ENCODE measurements at regions not wholly inside any gene's neighbourhood (a gene's known extent, or its start where the extent isn't known, plus 50 kb on each side); places are given as distances from the start of the nearest gene placed in this dataset.

DNA sequence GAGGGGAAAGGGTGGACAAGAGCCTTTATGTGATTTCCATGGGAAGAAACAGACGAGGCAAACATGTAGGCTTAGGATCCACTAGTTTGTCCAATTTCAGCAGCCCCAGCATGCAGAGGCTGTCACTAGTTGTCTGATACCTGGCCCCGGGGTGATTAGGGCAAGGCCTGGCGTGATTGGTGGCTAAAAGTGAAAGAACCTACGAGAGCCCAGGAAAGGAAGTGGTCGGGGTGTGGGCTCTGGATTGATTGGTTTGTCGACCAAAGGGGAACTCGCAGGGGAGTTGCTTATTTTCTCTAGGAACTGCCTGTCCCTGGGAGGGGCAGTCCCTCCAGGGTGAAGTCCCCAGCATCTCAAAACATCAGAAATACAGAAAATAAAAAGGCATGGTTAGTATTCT lies 64.2 kb upstream of the UQCRFS1 start:
- TF ChIP-seq, protein P1, sequence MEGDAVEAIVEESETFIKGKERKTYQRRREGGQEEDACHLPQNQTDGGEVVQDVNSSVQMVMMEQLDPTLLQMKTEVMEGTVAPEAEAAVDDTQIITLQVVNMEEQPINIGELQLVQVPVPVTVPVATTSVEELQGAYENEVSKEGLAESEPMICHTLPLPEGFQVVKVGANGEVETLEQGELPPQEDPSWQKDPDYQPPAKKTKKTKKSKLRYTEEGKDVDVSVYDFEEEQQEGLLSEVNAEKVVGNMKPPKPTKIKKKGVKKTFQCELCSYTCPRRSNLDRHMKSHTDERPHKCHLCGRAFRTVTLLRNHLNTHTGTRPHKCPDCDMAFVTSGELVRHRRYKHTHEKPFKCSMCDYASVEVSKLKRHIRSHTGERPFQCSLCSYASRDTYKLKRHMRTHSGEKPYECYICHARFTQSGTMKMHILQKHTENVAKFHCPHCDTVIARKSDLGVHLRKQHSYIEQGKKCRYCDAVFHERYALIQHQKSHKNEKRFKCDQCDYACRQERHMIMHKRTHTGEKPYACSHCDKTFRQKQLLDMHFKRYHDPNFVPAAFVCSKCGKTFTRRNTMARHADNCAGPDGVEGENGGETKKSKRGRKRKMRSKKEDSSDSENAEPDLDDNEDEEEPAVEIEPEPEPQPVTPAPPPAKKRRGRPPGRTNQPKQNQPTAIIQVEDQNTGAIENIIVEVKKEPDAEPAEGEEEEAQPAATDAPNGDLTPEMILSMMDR (IDR thresholded peaks at IDR 0.05; ENCODE audit: borderline replicate concordance, extremely low read depth, low read length, poor library complexity, severe bottlenecking), result no peak
- TF ChIP-seq EZH2 (IDR thresholded peaks at IDR 0.05; ENCODE audit: borderline replicate concordance, low read depth, low read length, severe bottlenecking), result no peak

Data from DND-41 (cell line).